ENCODE measurements at regions not wholly inside any gene's neighbourhood (a gene's known extent, or its start where the extent isn't known, plus 50 kb on each side); places are given as distances from the start of the nearest gene placed in this dataset.

DNA sequence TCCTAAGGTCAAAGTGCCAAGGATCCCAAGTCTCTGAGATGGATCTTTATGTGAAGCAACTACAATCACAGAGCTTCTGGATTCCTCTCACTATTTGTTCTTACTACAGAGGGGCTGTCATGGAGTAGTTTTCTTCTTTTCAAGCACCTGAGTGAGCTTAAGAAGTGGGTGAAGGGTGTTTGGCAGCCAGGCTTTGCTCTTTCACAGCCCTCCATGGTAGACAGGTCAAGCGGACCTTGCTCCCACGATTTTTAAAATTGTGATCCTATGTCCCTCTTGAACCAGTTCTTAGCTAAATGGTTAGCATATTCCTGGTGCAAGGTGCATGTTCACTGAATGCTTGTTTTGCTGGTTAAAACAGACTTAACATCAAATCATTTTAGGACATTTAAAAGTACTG lies 332.2 kb downstream of the GADD45G start:
- Mint-ChIP-seq H3K36me3 (ENCODE audit: low read depth, unreplicated experiment) (no peaks in the 10 kb centered on the region), H3K27me3 (ENCODE audit: unreplicated experiment) (peaks cover 5% of the 10 kb centered on the region), H3K27ac (ENCODE audit: unreplicated experiment) (no peak overlapping the region), H3K9me3 (ENCODE audit: unreplicated experiment) (no peaks in the 10 kb centered on the region), H3K4me3 (ENCODE audit: unreplicated experiment) (no peak overlapping the region), H3K4me1 (ENCODE audit: unreplicated experiment) (peaks cover 31% of the 10 kb centered on the region)
- TF ChIP-seq, protein P1, sequence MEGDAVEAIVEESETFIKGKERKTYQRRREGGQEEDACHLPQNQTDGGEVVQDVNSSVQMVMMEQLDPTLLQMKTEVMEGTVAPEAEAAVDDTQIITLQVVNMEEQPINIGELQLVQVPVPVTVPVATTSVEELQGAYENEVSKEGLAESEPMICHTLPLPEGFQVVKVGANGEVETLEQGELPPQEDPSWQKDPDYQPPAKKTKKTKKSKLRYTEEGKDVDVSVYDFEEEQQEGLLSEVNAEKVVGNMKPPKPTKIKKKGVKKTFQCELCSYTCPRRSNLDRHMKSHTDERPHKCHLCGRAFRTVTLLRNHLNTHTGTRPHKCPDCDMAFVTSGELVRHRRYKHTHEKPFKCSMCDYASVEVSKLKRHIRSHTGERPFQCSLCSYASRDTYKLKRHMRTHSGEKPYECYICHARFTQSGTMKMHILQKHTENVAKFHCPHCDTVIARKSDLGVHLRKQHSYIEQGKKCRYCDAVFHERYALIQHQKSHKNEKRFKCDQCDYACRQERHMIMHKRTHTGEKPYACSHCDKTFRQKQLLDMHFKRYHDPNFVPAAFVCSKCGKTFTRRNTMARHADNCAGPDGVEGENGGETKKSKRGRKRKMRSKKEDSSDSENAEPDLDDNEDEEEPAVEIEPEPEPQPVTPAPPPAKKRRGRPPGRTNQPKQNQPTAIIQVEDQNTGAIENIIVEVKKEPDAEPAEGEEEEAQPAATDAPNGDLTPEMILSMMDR (IDR thresholded peaks at IDR 0.05; ENCODE audit: unreplicated experiment): no peak
- no peak for DNase-seq (ENCODE audit: low spot score)

- Mint-ChIP-seq H3K36me3 (ENCODE audit: low read depth, unreplicated experiment) (no peaks in the 10 kb centered on the region), H3K4me1 (ENCODE audit: unreplicated experiment) (peaks cover 18% of the 10 kb centered on the region), H3K27ac (ENCODE audit: unreplicated experiment) (peak overlapping the region; percentile 28), H3K9me3 (ENCODE audit: unreplicated experiment) (no peaks in the 10 kb centered on the region), H3K4me3 (ENCODE audit: unreplicated experiment) (no peak overlapping the region), H3K27me3 (ENCODE audit: unreplicated experiment) (peaks cover 1% of the 10 kb centered on the region)
- TF ChIP-seq, protein P1 (IDR thresholded peaks at IDR 0.05; ENCODE audit: unreplicated experiment): no peak
- no peak for DNase-seq (ENCODE audit: low spot score)
Measured at GRCh38 chr9:89939181-89939580, 334.4 kb downstream of the GADD45G start.

DNA sequence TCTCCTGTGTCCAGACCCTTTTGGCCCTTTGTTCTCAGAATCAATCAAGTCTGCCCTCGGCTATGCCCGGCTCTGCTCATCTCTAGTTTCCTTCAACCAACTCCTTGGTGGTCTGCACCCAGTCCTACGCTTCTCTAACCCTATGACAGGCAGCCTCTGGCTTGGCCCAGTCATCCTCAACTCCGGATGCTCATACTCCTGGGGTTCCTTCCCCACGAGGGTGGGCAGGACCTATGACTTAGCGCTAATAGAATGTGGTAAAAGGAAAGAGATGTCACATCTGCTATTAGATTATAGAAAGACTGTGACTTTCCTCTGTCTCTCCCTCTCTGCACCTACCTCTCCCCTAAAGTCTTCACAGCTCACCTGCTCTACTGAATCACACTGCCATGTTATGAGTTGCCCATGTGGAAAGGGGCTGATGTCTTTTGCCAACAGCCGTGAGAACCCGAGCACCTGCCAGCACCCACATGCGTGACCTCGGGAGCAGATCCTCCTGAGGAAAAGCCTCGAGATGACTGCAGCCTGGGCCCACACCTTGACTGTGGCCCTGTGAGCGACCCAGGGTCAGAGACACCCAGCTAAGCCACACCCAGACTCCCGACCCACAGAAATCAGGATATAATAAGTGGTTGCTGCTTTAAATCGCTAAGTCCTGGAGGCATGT lies 334.9 kb downstream of the GADD45G start:
- Mint-ChIP-seq H3K4me1 (ENCODE audit: unreplicated experiment) (peaks cover 17% of the 10 kb centered on the region), H3K27ac (ENCODE audit: unreplicated experiment) (no peak overlapping the region), H3K27me3 (ENCODE audit: unreplicated experiment) (peaks cover 1% of the 10 kb centered on the region), H3K4me3 (ENCODE audit: unreplicated experiment) (no peak overlapping the region), H3K36me3 (ENCODE audit: low read depth, unreplicated experiment) (no peaks in the 10 kb centered on the region), H3K9me3 (ENCODE audit: unreplicated experiment) (no peaks in the 10 kb centered on the region)
- TF ChIP-seq, protein P1 (IDR thresholded peaks at IDR 0.05; ENCODE audit: unreplicated experiment): no peak
- no peak for DNase-seq (ENCODE audit: low spot score)

- no peaks in the 10 kb centered on the region for H3K36me3 Mint-ChIP-seq (ENCODE audit: low read depth, unreplicated experiment)
- no peaks in the 10 kb centered on the region for H3K9me3 Mint-ChIP-seq (ENCODE audit: unreplicated experiment)
- TF ChIP-seq, protein P1 (IDR thresholded peaks at IDR 0.05; ENCODE audit: unreplicated experiment): no peak
- peaks cover 11% of the 10 kb centered on the region for H3K4me1 Mint-ChIP-seq (ENCODE audit: unreplicated experiment)
- H3K4me3 Mint-ChIP-seq (ENCODE audit: unreplicated experiment): no peak overlapping the region
- H3K27ac Mint-ChIP-seq (ENCODE audit: unreplicated experiment): no peak overlapping the region
- no peak for DNase-seq (ENCODE audit: low spot score)
- peaks cover 4% of the 10 kb centered on the region for H3K27me3 Mint-ChIP-seq (ENCODE audit: unreplicated experiment)
Measured at GRCh38 chr9:89940625-89941024, 335.8 kb downstream of the GADD45G start.

GRCh38 chr9:89941875-89942274 lies 337.1 kb downstream of the GADD45G start:
- Mint-ChIP-seq H3K27ac (ENCODE audit: unreplicated experiment) (no peak overlapping the region), H3K36me3 (ENCODE audit: low read depth, unreplicated experiment) (peaks cover 3% of the 10 kb centered on the region), H3K9me3 (ENCODE audit: unreplicated experiment) (no peaks in the 10 kb centered on the region), H3K4me3 (ENCODE audit: unreplicated experiment) (no peak overlapping the region), H3K27me3 (ENCODE audit: unreplicated experiment) (peaks cover 4% of the 10 kb centered on the region), H3K4me1 (ENCODE audit: unreplicated experiment) (peaks cover 13% of the 10 kb centered on the region)
- DNase-seq (ENCODE audit: low spot score): no peak
- TF ChIP-seq, protein P1 (IDR thresholded peaks at IDR 0.05; ENCODE audit: unreplicated experiment): no peak

Measured in endothelial cell (in vitro differentiated cells).